ENCODE measurements at regions not wholly inside any gene's neighbourhood (a gene's known extent, or its start where the extent isn't known, plus 50 kb on each side); places are given as distances from the start of the nearest gene placed in this dataset. TPM values are rescaled to one million over a fixed set of nuclear protein-coding genes. Genes with fewer than 3 reads are reported as not detected.

Small RNA genes in the stretch of these regions (small RNA-seq; reads per million reads assigned to genes)
- not detected for gene RNU6-1265P (ENCODE audit: insufficient read depth)
